ENCODE measurements at regions not wholly inside any gene's neighbourhood (a gene's known extent, or its start where the extent isn't known, plus 50 kb on each side); places are given as distances from the start of the nearest gene placed in this dataset.

GRCh38 chr11:123366924-123367323, 63.1 kb upstream of the GRAMD1B start:
- TF ChIP-seq, protein P1, sequence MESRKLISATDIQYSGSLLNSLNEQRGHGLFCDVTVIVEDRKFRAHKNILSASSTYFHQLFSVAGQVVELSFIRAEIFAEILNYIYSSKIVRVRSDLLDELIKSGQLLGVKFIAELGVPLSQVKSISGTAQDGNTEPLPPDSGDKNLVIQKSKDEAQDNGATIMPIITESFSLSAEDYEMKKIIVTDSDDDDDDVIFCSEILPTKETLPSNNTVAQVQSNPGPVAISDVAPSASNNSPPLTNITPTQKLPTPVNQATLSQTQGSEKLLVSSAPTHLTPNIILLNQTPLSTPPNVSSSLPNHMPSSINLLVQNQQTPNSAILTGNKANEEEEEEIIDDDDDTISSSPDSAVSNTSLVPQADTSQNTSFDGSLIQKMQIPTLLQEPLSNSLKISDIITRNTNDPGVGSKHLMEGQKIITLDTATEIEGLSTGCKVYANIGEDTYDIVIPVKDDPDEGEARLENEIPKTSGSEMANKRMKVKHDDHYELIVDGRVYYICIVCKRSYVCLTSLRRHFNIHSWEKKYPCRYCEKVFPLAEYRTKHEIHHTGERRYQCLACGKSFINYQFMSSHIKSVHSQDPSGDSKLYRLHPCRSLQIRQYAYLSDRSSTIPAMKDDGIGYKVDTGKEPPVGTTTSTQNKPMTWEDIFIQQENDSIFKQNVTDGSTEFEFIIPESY (IDR thresholded peaks at IDR 0.05) = no peak
- TF ChIP-seq, protein P2, sequence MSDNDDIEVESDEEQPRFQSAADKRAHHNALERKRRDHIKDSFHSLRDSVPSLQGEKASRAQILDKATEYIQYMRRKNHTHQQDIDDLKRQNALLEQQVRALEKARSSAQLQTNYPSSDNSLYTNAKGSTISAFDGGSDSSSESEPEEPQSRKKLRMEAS (IDR thresholded peaks at IDR 0.05) = no peak
- TF ChIP-seq JUND (IDR thresholded peaks at IDR 0.05) (no peak), TAF1 (conservative IDR thresholded peaks at IDR 0.05) (no peak), HNF4A (conservative IDR thresholded peaks at IDR 0.05) (no peak)
- Histone ChIP-seq H3K9me3 (ENCODE audit: control insufficient read depth in 4 of 4, low read length in 3 of 4) (no peaks in the 10 kb centered on the region), H3K27ac (ENCODE audit: low read depth in 1 of 2, low read length in 2 of 2) (no peak overlapping the region), H3K27me3 (ENCODE audit: control insufficient read depth in 4 of 4, insufficient read depth in 4 of 4, low read length in 3 of 4) (peaks cover 0 to 8% (median 0%) of the 10 kb centered on the region in 4 donors), H3K9ac (ENCODE audit: low read depth in 1 of 2, low read length in 2 of 2) (no peak overlapping the region), H3K4me3 (ENCODE audit: low read depth in 1 of 3, low read length in 3 of 3) (no peak overlapping the region), H3K4me1 (ENCODE audit: control insufficient read depth in 4 of 4, insufficient read depth in 4 of 4, low read length in 3 of 4) (no peaks in the 10 kb centered on the region), H3K36me3 (ENCODE audit: control insufficient read depth in 4 of 4, insufficient read depth in 3 of 4, low read depth in 1 of 4, low read length in 3 of 4) (no peaks in the 10 kb centered on the region)
- DNase-seq (ENCODE audit: low spot score) = no peak
- 87% methylated on average over 6 of the region's 6 CpGs for WGBS

- TF ChIP-seq HNF4A (conservative IDR thresholded peaks at IDR 0.05) = no peak
- no peak for TF ChIP-seq TAF1 (conservative IDR thresholded peaks at IDR 0.05)
- TF ChIP-seq YY1 (IDR thresholded peaks at IDR 0.05) = no peak
- no peak for TF ChIP-seq RXRA (IDR thresholded peaks at IDR 0.05)
- no peak for TF ChIP-seq EGR1 (IDR thresholded peaks at IDR 0.05; ENCODE audit: low read depth in 2 of 2)
- TF ChIP-seq, protein P3, sequence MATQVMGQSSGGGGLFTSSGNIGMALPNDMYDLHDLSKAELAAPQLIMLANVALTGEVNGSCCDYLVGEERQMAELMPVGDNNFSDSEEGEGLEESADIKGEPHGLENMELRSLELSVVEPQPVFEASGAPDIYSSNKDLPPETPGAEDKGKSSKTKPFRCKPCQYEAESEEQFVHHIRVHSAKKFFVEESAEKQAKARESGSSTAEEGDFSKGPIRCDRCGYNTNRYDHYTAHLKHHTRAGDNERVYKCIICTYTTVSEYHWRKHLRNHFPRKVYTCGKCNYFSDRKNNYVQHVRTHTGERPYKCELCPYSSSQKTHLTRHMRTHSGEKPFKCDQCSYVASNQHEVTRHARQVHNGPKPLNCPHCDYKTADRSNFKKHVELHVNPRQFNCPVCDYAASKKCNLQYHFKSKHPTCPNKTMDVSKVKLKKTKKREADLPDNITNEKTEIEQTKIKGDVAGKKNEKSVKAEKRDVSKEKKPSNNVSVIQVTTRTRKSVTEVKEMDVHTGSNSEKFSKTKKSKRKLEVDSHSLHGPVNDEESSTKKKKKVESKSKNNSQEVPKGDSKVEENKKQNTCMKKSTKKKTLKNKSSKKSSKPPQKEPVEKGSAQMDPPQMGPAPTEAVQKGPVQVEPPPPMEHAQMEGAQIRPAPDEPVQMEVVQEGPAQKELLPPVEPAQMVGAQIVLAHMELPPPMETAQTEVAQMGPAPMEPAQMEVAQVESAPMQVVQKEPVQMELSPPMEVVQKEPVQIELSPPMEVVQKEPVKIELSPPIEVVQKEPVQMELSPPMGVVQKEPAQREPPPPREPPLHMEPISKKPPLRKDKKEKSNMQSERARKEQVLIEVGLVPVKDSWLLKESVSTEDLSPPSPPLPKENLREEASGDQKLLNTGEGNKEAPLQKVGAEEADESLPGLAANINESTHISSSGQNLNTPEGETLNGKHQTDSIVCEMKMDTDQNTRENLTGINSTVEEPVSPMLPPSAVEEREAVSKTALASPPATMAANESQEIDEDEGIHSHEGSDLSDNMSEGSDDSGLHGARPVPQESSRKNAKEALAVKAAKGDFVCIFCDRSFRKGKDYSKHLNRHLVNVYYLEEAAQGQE (IDR thresholded peaks at IDR 0.05) = no peak
- no peak for TF ChIP-seq NR2F2 (IDR thresholded peaks at IDR 0.05)
- WGBS = 54% methylated on average over 2 of the region's 2 CpGs
These were observed 64.1 kb upstream of the GRAMD1B start for GRCh38 chr11:123365955-123366354.

GRCh38 chr11:123364080-123364479, 66.0 kb upstream of the GRAMD1B start:
- H3K27me3 ChIP-seq (ENCODE audit: control insufficient read depth in 4 of 4, insufficient read depth in 4 of 4, low read length in 3 of 4) = peaks cover 0 to 8% (median under 1%) of the 10 kb centered on the region in 4 donors
- H3K27ac ChIP-seq (ENCODE audit: low read depth in 1 of 2, low read length in 2 of 2) = no peak overlapping the region
- H3K9me3 ChIP-seq (ENCODE audit: control insufficient read depth in 4 of 4, low read length in 3 of 4) = no peaks in the 10 kb centered on the region
- no peaks in the 10 kb centered on the region for H3K36me3 ChIP-seq (ENCODE audit: control insufficient read depth in 4 of 4, insufficient read depth in 3 of 4, low read depth in 1 of 4, low read length in 3 of 4)
- no peaks in the 10 kb centered on the region for H3K4me1 ChIP-seq (ENCODE audit: control insufficient read depth in 4 of 4, insufficient read depth in 4 of 4, low read length in 3 of 4)
- no peak for DNase-seq (ENCODE audit: low spot score)
- no peak overlapping the region for H3K9ac ChIP-seq (ENCODE audit: low read depth in 1 of 2, low read length in 2 of 2)
- H3K4me3 ChIP-seq (ENCODE audit: low read depth in 1 of 3, low read length in 3 of 3) = no peak overlapping the region
- 88% methylated on average over 9 of the region's 9 CpGs for WGBS
- no peak for TF ChIP-seq HNF4G (IDR thresholded peaks at IDR 0.05)
- TF ChIP-seq RXRA (IDR thresholded peaks at IDR 0.05) = no peak
- no peak for TF ChIP-seq RAD21 (IDR thresholded peaks at IDR 0.05)
- TF ChIP-seq, protein P4, sequence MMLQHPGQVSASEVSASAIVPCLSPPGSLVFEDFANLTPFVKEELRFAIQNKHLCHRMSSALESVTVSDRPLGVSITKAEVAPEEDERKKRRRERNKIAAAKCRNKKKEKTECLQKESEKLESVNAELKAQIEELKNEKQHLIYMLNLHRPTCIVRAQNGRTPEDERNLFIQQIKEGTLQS (IDR thresholded peaks at IDR 0.05) = no peak
- no peak for TF ChIP-seq FOXA2 (IDR thresholded peaks at IDR 0.05)
- TF ChIP-seq FOXA1 (IDR thresholded peaks at IDR 0.05) = no peak
- TF ChIP-seq, protein P1 (IDR thresholded peaks at IDR 0.05) = no peak
- TF ChIP-seq GABPA (IDR thresholded peaks at IDR 0.05 in 1 of 2, conservative IDR thresholded peaks at IDR 0.05 in 1 of 2) = no peak
- TF ChIP-seq, protein P5, sequence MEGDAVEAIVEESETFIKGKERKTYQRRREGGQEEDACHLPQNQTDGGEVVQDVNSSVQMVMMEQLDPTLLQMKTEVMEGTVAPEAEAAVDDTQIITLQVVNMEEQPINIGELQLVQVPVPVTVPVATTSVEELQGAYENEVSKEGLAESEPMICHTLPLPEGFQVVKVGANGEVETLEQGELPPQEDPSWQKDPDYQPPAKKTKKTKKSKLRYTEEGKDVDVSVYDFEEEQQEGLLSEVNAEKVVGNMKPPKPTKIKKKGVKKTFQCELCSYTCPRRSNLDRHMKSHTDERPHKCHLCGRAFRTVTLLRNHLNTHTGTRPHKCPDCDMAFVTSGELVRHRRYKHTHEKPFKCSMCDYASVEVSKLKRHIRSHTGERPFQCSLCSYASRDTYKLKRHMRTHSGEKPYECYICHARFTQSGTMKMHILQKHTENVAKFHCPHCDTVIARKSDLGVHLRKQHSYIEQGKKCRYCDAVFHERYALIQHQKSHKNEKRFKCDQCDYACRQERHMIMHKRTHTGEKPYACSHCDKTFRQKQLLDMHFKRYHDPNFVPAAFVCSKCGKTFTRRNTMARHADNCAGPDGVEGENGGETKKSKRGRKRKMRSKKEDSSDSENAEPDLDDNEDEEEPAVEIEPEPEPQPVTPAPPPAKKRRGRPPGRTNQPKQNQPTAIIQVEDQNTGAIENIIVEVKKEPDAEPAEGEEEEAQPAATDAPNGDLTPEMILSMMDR (IDR thresholded peaks at IDR 0.05; ENCODE audit: low read depth, low read length, missing input control) = no peak
- no peak for TF ChIP-seq NR2F2 (IDR thresholded peaks at IDR 0.05)

More at GRCh38 chr11:123365955-123366354, 64.1 kb upstream of the GRAMD1B start:
- H3K4me1 ChIP-seq (ENCODE audit: control insufficient read depth in 4 of 4, insufficient read depth in 4 of 4, low read length in 3 of 4) = no peaks in the 10 kb centered on the region
- no peaks in the 10 kb centered on the region for H3K36me3 ChIP-seq (ENCODE audit: control insufficient read depth in 4 of 4, insufficient read depth in 3 of 4, low read depth in 1 of 4, low read length in 3 of 4)
- peaks cover 0 to 3% (median 0%) of the 10 kb centered on the region in 4 donors for H3K27me3 ChIP-seq (ENCODE audit: control insufficient read depth in 4 of 4, insufficient read depth in 4 of 4, low read length in 3 of 4)
- no peak overlapping the region for H3K4me3 ChIP-seq (ENCODE audit: low read depth in 1 of 3, low read length in 3 of 3)
- no peak overlapping the region for H3K9ac ChIP-seq (ENCODE audit: low read depth in 1 of 2, low read length in 2 of 2)
- no peaks in the 10 kb centered on the region for H3K9me3 ChIP-seq (ENCODE audit: control insufficient read depth in 4 of 4, low read length in 3 of 4)
- no peak overlapping the region for H3K27ac ChIP-seq (ENCODE audit: low read depth in 1 of 2, low read length in 2 of 2)
- no peak for DNase-seq (ENCODE audit: low spot score)
